Tibial artery (tissue), 4 donors: ENCODE measurements at regions not wholly inside any gene's neighbourhood (a gene's known extent, or its start where the extent isn't known, plus 50 kb on each side); places are given as distances from the start of the nearest gene placed in this dataset.

Source experiments
- DNase-seq, 2 donors: peaks; one replicate each; pipeline ENCODE4 v3.0.0-alpha.2; 2019
- H3K27ac ChIP-seq, 2 donors: fragments of 200-600 bp; sonication (generic) in 1 of 2; 1 replicate in 1 of 2; 2 replicates in 1 of 2; pipeline ENCODE4 v1.5.1; 2018 to 2019; ENCODE audit warnings: mild to moderate bottlenecking in 1 of 2
- H3K27me3 ChIP-seq, 2 donors: fragments of 200-600 bp; sonication (generic) in 1 of 2; one replicate each; pipeline versions ENCODE4 v1.5.1 to v1.6.0; 2016 to 2019
- H3K36me3 ChIP-seq, 3 donors: fragments of 200-600 bp; sonication (generic) in 2 of 3; one replicate each; pipeline ENCODE4 v1.5.1; 2016 to 2019; ENCODE audit warnings: mild to moderate bottlenecking in 2 of 3
- H3K4me1 ChIP-seq, 4 donors: fragments of 200-600 bp; sonication (generic) in 2 of 4; 1 replicate in 3 of 4; 2 replicates in 1 of 4; pipeline ENCODE4 v1.5.1; 2016 to 2019
- H3K4me3 ChIP-seq, 2 donors: fragments of 200-600 bp; sonication (generic) in 1 of 2; 1 replicate in 1 of 2; 2 replicates in 1 of 2; pipeline ENCODE4 v1.5.1; 2018 to 2019; ENCODE audit warnings: mild to moderate bottlenecking in 2 of 2
- H3K9me3 ChIP-seq, 3 donors: fragments of 200-600 bp; sonication (generic) in 1 of 3; one replicate each; pipeline ENCODE4 v1.5.1; 2016 to 2019
- CTCF ChIP-seq, 2 experiments: fragments of 200-600 bp in 1 of 2; fragments of 450-650 bp in 1 of 2; IDR thresholded peaks; one replicate each; pipeline ENCODE4 v1.5.1; 2017 to 2019; ENCODE audit warnings: antibody characterized with exemption in 2 of 2, mild to moderate bottlenecking in 1 of 2, moderate library complexity in 1 of 2
- intact Hi-C: fragments of 100-400 bp; cut with DNase I; formaldehyde crosslinking; loops from one replicate; pipeline ENCODE4 v1.15.0; 2023; ENCODE audit warnings: low total_unique reads

DNA sequence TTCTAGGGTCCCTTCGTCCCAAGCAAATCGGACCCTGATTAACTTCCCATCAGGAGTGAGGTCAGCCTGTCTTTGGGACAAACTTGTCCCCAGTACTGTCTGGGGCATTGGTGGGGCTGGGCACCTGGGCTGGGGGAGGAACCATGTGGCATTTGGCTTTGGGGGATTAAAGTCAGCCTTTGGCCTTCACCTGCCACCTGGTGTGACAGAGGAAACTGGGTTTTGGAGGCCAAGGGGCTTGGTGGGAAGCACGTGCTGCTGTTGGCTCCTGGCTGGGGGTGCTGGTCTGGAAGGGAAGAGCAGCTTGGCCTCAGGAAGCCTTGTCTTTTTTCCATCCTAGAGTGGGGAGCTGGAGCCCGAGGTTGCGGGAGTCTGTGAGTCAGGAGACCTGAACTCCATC is 78.4 kb upstream of the NECTIN1 start:
- Histone ChIP-seq H3K9me3 (no peaks in the 10 kb centered on the region), H3K36me3 (no peaks in the 10 kb centered on the region), H3K27ac (no peak overlapping the region), H3K4me1 (no peaks in the 10 kb centered on the region), H3K27me3 (peaks cover 0 to 16% of the 10 kb centered on the region in 2 donors), H3K4me3 (no peak overlapping the region)
- intact Hi-C loops, result no loop called here
- DNase-seq, result no peak
- TF ChIP-seq CTCF (IDR thresholded peaks at IDR 0.05), result no peak

DNA sequence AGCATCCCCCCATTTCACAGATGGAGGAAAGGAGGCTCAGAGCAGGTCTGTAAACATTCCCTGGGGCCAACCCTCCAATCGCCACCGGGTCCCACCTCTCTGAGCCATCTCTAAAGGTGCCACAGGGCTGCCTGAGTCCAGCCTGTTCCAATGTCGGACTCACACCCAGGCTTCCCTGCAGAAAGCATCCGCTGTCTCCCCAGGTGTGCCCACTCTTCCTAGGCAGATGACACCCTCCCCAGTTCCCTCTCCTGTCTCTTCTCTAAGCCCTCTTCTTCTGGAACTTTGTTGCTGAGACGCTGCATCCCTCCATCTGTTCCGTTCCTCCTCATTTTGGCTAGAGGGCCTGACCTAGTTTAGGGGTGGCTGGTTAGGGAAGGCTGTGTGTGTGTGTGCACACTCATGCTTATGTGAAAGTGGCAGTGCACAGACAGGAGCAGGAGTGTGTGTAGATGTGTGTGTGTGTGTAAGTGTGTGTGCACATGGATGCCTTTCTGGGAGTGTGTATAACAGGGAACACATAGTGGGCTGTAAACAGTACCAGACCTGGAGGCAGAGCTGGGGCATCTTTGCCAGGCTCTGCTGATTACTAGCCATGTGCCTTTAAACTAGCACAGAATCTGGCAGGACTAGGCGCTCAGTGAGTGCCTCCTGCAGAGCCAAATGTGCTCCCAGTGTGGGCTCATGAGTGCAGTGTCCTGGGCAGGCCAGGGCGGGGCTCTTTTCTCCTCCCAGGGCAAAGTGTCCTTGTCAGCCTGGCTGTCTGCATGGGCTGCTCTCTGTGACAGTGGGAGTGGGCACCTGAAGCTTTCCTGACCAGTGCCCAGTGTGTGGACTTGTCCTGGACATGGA is 77.3 kb upstream of the NECTIN1 start:
- TF ChIP-seq CTCF (IDR thresholded peaks at IDR 0.05), result no peak
- peaks cover 0 to 16% of the 10 kb centered on the region in 2 donors for H3K27me3 ChIP-seq
- DNase-seq, result no peak
- no peaks in the 10 kb centered on the region for H3K36me3 ChIP-seq
- H3K9me3 ChIP-seq, result no peaks in the 10 kb centered on the region
- H3K4me3 ChIP-seq, result no peak overlapping the region
- no peaks in the 10 kb centered on the region for H3K4me1 ChIP-seq
- intact Hi-C loops, result no loop called here
- no peak overlapping the region for H3K27ac ChIP-seq

DNA sequence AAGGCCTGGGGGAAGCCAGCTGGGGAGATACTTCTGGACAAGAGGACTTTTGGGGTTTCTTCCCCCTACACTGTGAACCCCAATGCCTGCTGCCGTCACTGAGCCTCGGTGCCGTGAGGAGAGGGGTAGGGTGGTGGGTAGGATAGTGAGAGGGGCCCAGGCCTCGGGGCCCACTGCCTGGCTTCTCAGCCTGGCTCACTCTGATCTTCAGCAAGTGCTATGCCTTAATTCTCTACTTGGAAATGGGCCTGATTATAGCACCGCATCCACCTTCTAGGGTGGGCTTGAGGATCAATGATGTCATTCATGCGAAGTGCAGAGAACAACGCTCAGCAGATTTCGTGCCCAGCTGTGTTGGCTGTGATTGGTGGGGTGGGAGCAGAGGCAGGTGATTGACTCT is 76.7 kb upstream of the NECTIN1 start:
- Histone ChIP-seq H3K4me1 (no peaks in the 10 kb centered on the region), H3K9me3 (no peaks in the 10 kb centered on the region), H3K36me3 (no peaks in the 10 kb centered on the region), H3K4me3 (no peak overlapping the region), H3K27me3 (peaks cover 0 to 16% of the 10 kb centered on the region in 2 donors), H3K27ac (no peak overlapping the region)
- no peak for TF ChIP-seq CTCF (IDR thresholded peaks at IDR 0.05)
- no peak for DNase-seq
- intact Hi-C loops, result no loop called here

DNA sequence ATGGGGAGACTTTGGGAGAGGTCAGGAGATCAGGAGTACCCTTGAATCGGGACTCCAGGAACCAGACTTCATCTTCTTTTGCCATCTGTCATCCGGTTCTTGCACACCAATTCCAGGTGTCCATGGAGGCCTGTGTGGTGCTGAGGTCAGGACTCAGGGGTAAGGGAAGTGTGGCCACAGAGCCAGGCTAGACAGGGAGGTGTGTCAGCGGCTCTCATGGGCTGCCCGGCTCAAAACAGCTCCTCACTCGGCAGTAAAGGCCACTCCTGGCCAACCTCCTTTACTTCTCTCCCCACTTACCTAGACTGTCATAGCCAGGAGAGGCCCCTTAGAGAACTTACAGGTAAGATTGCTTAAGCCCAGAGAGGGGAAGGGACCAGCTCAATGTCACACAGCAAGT is 75.7 kb upstream of the NECTIN1 start:
- intact Hi-C loops, result no loop called here
- H3K4me3 ChIP-seq, result no peak overlapping the region
- DNase-seq, result no peak
- H3K27ac ChIP-seq, result no peak overlapping the region
- no peaks in the 10 kb centered on the region for H3K36me3 ChIP-seq
- TF ChIP-seq CTCF (IDR thresholded peaks at IDR 0.05), result no peak
- no peaks in the 10 kb centered on the region for H3K4me1 ChIP-seq
- no peaks in the 10 kb centered on the region for H3K9me3 ChIP-seq
- peaks cover 0 to 16% of the 10 kb centered on the region in 2 donors for H3K27me3 ChIP-seq

DNA sequence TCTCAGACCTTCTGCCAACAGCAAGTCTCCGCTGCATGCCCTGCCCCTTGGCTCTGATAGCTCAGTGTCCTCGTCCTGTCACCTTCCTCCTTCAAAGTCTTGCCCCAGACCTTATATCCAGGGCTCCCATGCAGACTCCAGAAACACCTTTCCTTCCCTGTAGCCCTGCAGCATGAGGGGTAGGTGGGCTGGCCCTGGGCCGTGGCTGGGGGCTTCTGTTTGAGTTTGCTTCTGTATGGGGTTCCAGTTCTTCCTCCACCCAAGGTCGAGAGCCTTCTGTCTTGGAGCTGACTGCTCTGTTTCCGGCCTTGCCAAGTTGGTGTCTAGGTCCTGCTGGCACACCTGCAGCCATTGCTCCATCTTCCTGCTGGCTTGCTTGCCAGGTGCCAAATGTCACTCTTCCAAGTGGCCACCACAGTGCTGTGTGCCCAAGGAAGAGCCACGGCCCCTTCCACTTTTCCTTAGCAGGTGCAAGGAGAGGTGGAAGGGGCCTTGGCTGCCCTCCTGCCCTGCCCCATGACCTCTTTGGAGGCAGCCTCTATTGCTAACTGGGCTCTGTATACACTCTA is 74.8 kb upstream of the NECTIN1 start:
- DNase-seq, result no peak
- Histone ChIP-seq H3K4me3 (no peak overlapping the region), H3K9me3 (no peaks in the 10 kb centered on the region), H3K36me3 (no peaks in the 10 kb centered on the region), H3K27me3 (peaks cover 0 to 13% of the 10 kb centered on the region in 2 donors), H3K4me1 (no peaks in the 10 kb centered on the region), H3K27ac (no peak overlapping the region)
- no peak for TF ChIP-seq CTCF (IDR thresholded peaks at IDR 0.05)
- intact Hi-C loops, result no loop called here
